SK-N-SH (cell line): ENCODE measurements at regions not wholly inside any gene's neighbourhood (a gene's known extent, or its start where the extent isn't known, plus 50 kb on each side); places are given as distances from the start of the nearest gene placed in this dataset.
"Not testable (repeated sequence)": the region's sequence is repeated elsewhere in the genome, so short reads cannot be mapped to it uniquely, and the experiment has no call there.

Experiments
- CTCF ChIA-PET: fragments of 300-600, 350-600 bp; formaldehyde crosslinking; extraction: SDS; loops from one replicate; lab custom pipeline; 2021; lab: Yijun Ruan, JAX
- POLR2A ChIA-PET: fragments of 350-600 bp; sonication (Branson Sonifier 250); formaldehyde crosslinking; extraction: SDS; loops from one replicate; lab custom pipeline; 2020; ENCODE audit warnings: antibody characterized with exemption, inconsistent platforms; lab: Yijun Ruan, JAX
- DNase-seq: peaks from one replicate; pipeline ENCODE4 v3.0.0; 2012
- H2AFZ ChIP-seq: fragments of 200-600 bp; sonication (generic); 2 replicates; pipeline ENCODE4 v1.8.1; 2016; ENCODE audit warnings: antibody characterized with exemption, mild to moderate bottlenecking, low read depth
- H3F3A ChIP-seq: fragments of 200-600 bp; sonication (generic); replicated peaks from 2 replicates; pipeline ENCODE3; 2016; ENCODE audit warnings: antibody characterized with exemption, mild to moderate bottlenecking; ENCODE audit not compliant: insufficient read depth
- H3K27ac ChIP-seq, 2 experiments: fragments of 200-500 bp in 1 of 2; fragments of 200-600 bp in 1 of 2; sonication (Bioruptor generic) in 1 of 2; sonication (generic), shearing (Covaris generic) in 1 of 2; 2 replicates each; pipeline versions ENCODE4 v1.5.1 to v1.6.1; 2014 to 2016; ENCODE audit warnings: low read depth in 2 of 2, inconsistent platforms in 1 of 2, low read length in 1 of 2, mild to moderate bottlenecking in 1 of 2, mixed read lengths in 1 of 2
- H3K27me3 ChIP-seq: fragments of 200-600 bp; sonication (generic), shearing (Covaris generic); 2 replicates; pipeline ENCODE4 v1.6.1; 2016; ENCODE audit warnings: mixed run types; ENCODE audit not compliant: insufficient read depth
- H3K36me3 ChIP-seq, 2 experiments: fragments of 200-500 bp in 1 of 2; fragments of 200-600 bp in 1 of 2; sonication (Bioruptor generic) in 1 of 2; sonication (generic) in 1 of 2; replicated peaks in 1 of 2; 2 replicates each; pipeline versions ENCODE3 to v1.5.1; 2014 to 2016; ENCODE audit warnings: low read length in 1 of 2, mild to moderate bottlenecking in 1 of 2; ENCODE audit not compliant: insufficient read depth in 2 of 2, control insufficient read depth in 1 of 2
- H3K4me1 ChIP-seq, 2 experiments: fragments of 200-500 bp in 1 of 2; fragments of 200-600 bp in 1 of 2; sonication (Bioruptor generic) in 1 of 2; sonication (generic), shearing (Covaris generic) in 1 of 2; 2 replicates each; pipeline versions ENCODE4 v1.5.1 to v1.6.1; 2014 to 2016; ENCODE audit warnings: low read depth in 1 of 2, low read length in 1 of 2, mixed run types in 1 of 2; ENCODE audit not compliant: insufficient read depth in 2 of 2, control insufficient read depth in 1 of 2
- H3K4me2 ChIP-seq: fragments of 200-600 bp; sonication (generic), shearing (Covaris generic); 2 replicates; pipeline ENCODE4 v1.6.1; 2017; ENCODE audit warnings: mixed run types
- H3K4me3 ChIP-seq, 2 experiments: fragments of 200-500 bp in 1 of 2; fragments of 200-600 bp in 1 of 2; sonication (Bioruptor generic) in 1 of 2; sonication (generic), shearing (Covaris generic) in 1 of 2; 2 replicates each; pipeline versions ENCODE4 v1.5.1 to v1.8.1; 2014 to 2016; ENCODE audit warnings: low read depth in 2 of 2, inconsistent platforms in 1 of 2, low read length in 1 of 2, mild to moderate bottlenecking in 1 of 2, mixed read lengths in 1 of 2, moderate library complexity in 1 of 2
- H3K79me2 ChIP-seq: fragments of 200-600 bp; sonication (generic); 2 replicates; pipeline ENCODE4 v1.8.1; 2017; ENCODE audit warnings: mild to moderate bottlenecking; ENCODE audit not compliant: insufficient read depth
- H3K9ac ChIP-seq: fragments of 200-600 bp; sonication (generic); 2 replicates; pipeline ENCODE4 v1.6.1; 2017; ENCODE audit warnings: mixed run types
- H3K9me2 ChIP-seq: fragments of 200-600 bp; sonication (generic); 2 replicates; pipeline ENCODE4 v1.6.1; 2017; ENCODE audit warnings: mixed run types
- H3K9me3 ChIP-seq: fragments of 200-600 bp; sonication (generic); 2 replicates; pipeline ENCODE4 v1.6.1; 2017; ENCODE audit warnings: mixed run types, mild to moderate bottlenecking, moderate library complexity
- H4K20me1 ChIP-seq: fragments of 200-600 bp; sonication (generic); 2 replicates; pipeline ENCODE4 v1.6.1; 2017; ENCODE audit warnings: mild to moderate bottlenecking, mixed run types; ENCODE audit not compliant: insufficient read depth
- CHD2 ChIP-seq: fragments of 150-350 bp; IDR thresholded peaks from 2 replicates; pipeline ENCODE4 v1.6.1; 2018; ENCODE audit warnings: low read length; ENCODE audit not compliant: partially characterized antibody
- CTCF ChIP-seq: fragments of 200-600 bp; sonication (generic); IDR thresholded peaks from 2 replicates; pipeline ENCODE4 v1.6.1; 2017; ENCODE audit warnings: antibody characterized with exemption, mild to moderate bottlenecking, moderate library complexity
- ELF1 ChIP-seq: IDR thresholded peaks from 2 replicates; pipeline ENCODE4 v1.4.0; 2012
- FOSL2 ChIP-seq: IDR thresholded peaks from 2 replicates; pipeline ENCODE4 v1.4.0; 2012; ENCODE audit warnings: low read depth, mild to moderate bottlenecking, moderate library complexity, borderline replicate concordance
- FOXM1 ChIP-seq: IDR thresholded peaks from 2 replicates; pipeline ENCODE4 v1.4.0; 2012; ENCODE audit warnings: low read depth, mild to moderate bottlenecking
- RFX5 ChIP-seq: IDR thresholded peaks from 2 replicates; pipeline ENCODE4 v1.6.1; 2012; ENCODE audit warnings: mild to moderate bottlenecking, improper control_type of control experiment, low read length
- TCF12 ChIP-seq: IDR thresholded peaks from 2 replicates; pipeline ENCODE4 v1.4.0; 2012
- TEAD4 ChIP-seq: IDR thresholded peaks from 2 replicates; pipeline ENCODE4 v1.4.0; 2012; ENCODE audit warnings: mild to moderate bottlenecking, borderline replicate concordance; ENCODE audit not compliant: insufficient read depth
- USF1 ChIP-seq: IDR thresholded peaks from 2 replicates; pipeline ENCODE4 v1.4.0; 2012; ENCODE audit warnings: low read depth, borderline replicate concordance
- WGBS: methylation state at CpG from one replicate; pipeline ENCODE4 v1.1.6; 2017; ENCODE audit warnings: low lambda C conversion rate; 5-methylcytosine and 5-hydroxymethylcytosine counted together
- TF ChIP-seq, protein P1 (sequence below): IDR thresholded peaks from 2 replicates; pipeline ENCODE4 v1.4.0; 2012; ENCODE audit warnings: low read depth
- TF ChIP-seq, protein P2 (sequence below): IDR thresholded peaks from 2 replicates; pipeline ENCODE4; 2012
- TF ChIP-seq, protein P3 (sequence below): IDR thresholded peaks from 2 replicates; pipeline ENCODE4 v1.4.0; 2012; ENCODE audit warnings: low read depth, borderline replicate concordance

DNA sequence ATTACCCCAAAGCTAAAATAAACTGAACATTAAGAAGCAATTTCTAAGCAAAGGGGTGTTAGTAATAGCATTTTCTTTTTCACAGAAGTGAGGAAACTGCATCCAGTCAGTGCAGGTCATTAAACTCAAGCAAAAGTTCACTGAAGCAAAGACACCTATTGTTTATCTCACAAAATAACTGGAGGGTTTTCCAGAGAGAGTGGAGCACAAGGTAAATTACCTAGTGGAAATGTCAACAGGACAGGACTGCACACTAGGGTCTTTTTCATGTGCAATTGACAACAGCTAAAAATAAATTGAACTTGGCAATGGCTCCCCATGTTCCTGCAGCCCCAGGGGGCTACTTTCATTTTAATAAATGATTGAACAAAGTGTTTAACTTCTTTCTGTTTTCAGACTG is 742.0 kb downstream of the GALC start:
- Histone ChIP-seq H3K4me1 (no peaks in the 10 kb centered on the region), H4K20me1 (no peaks in the 10 kb centered on the region), H3K4me3 (no peak overlapping the region), H3K9me3 (0 out of 2 replicates have a peak, but pooled peaks cover 2% of the 10 kb centered on the region), H3F3A (no peaks in the 10 kb centered on the region), H3K9ac (no peak overlapping the region), H3K27ac (no peak overlapping the region), H3K36me3 (no peaks in the 10 kb centered on the region), H3K9me2 (no peaks in the 10 kb centered on the region), H2AFZ (no peak overlapping the region), H3K27me3 (no peaks in the 10 kb centered on the region), H3K79me2 (no peaks in the 10 kb centered on the region), H3K4me2 (no peak overlapping the region)
- no peak for DNase-seq
- TF ChIP-seq USF1 (no peak), FOXM1 (no peak), CTCF (no peak), TEAD4 (no peak), FOSL2 (no peak), TCF12 (no peak), ELF1 (no peak), CHD2 (no peak), RFX5 (no peak)
- TF ChIP-seq, protein P1, sequence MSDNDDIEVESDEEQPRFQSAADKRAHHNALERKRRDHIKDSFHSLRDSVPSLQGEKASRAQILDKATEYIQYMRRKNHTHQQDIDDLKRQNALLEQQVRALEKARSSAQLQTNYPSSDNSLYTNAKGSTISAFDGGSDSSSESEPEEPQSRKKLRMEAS: no peak
- TF ChIP-seq, protein P2, sequence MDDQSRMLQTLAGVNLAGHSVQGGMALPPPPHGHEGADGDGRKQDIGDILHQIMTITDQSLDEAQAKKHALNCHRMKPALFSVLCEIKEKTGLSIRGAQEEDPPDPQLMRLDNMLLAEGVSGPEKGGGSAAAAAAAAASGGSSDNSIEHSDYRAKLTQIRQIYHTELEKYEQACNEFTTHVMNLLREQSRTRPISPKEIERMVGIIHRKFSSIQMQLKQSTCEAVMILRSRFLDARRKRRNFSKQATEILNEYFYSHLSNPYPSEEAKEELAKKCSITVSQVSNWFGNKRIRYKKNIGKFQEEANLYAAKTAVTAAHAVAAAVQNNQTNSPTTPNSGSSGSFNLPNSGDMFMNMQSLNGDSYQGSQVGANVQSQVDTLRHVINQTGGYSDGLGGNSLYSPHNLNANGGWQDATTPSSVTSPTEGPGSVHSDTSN: no peak
- CTCF ChIA-PET: no interaction called here
- POLR2A ChIA-PET: no interaction called here

DNA sequence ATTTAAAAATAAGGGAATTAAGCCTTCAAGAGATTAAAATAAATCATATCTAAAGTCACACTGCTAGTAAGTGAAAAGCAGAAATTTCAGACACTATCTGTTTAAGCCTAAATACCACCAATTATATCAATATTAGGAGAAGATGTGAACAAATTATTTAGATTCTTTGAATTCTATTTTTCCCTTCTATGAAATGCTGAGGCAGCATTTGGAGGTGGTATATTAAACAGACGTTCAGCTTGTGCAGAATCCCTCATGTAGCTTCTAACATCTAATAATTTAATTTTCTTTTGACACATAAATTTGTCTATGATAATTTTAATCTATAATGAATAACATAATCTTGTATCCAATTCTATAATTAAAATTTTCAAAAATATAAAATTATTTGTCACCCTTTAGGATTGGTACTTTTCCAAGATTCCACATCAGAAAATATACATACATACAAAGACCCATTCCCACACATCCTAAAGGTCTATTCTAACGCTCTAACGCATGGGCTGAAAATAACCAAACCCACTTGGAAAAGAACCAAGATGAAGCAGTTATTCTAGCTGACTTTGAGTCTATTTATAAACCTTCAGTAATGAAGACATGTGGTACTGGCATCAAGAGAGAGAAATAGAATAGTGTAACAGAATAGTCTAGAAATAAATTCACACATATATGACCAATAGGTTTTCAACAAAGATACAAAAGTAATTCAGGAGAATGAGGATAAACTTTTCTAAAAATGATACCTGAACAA is 751.8 kb downstream of the GALC start:
- Histone ChIP-seq H3F3A (no peaks in the 10 kb centered on the region), H2AFZ (no peak overlapping the region), H3K27ac (no peak overlapping the region), H3K9me2 (no peaks in the 10 kb centered on the region), H3K79me2 (no peaks in the 10 kb centered on the region), H3K4me2 (no peak overlapping the region), H3K27me3 (no peaks in the 10 kb centered on the region), H3K4me1 (no peaks in the 10 kb centered on the region), H3K9me3 (0 out of 2 replicates have a peak, but pooled peaks cover 4% of the 10 kb centered on the region), H3K36me3 (no peaks in the 10 kb centered on the region), H4K20me1 (no peaks in the 10 kb centered on the region), H3K4me3 (no peak overlapping the region), H3K9ac (no peak overlapping the region)
- ChIA-PET POLR2A (no interaction called here), CTCF (no interaction called here)
- WGBS: 0% methylated on average over 3 of the region's 3 CpGs
- DNase-seq: no peak
- TF ChIP-seq CHD2: no peak
- TF ChIP-seq, protein P3, sequence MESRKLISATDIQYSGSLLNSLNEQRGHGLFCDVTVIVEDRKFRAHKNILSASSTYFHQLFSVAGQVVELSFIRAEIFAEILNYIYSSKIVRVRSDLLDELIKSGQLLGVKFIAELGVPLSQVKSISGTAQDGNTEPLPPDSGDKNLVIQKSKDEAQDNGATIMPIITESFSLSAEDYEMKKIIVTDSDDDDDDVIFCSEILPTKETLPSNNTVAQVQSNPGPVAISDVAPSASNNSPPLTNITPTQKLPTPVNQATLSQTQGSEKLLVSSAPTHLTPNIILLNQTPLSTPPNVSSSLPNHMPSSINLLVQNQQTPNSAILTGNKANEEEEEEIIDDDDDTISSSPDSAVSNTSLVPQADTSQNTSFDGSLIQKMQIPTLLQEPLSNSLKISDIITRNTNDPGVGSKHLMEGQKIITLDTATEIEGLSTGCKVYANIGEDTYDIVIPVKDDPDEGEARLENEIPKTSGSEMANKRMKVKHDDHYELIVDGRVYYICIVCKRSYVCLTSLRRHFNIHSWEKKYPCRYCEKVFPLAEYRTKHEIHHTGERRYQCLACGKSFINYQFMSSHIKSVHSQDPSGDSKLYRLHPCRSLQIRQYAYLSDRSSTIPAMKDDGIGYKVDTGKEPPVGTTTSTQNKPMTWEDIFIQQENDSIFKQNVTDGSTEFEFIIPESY: no peak

GRCh38 chr14:87240319-87240718 is 752.7 kb downstream of the GALC start:
- H3K9me2 ChIP-seq, H3K79me2 ChIP-seq, H3K4me3 ChIP-seq, H3K4me1 ChIP-seq, H3K27me3 ChIP-seq, H2AFZ ChIP-seq, H3K9ac ChIP-seq, H3F3A ChIP-seq, POLR2A ChIA-PET, DNase-seq, H3K9me3 ChIP-seq, CTCF ChIA-PET, H3K36me3 ChIP-seq, H3K27ac ChIP-seq, H3K4me2 ChIP-seq, H4K20me1 ChIP-seq: not testable (repeated sequence)
- WGBS: 3% methylated on average over 5 of the region's 5 CpGs
